Gastrocnemius medialis (tissue), 4 donors: ENCODE measurements at regions not wholly inside any gene's neighbourhood (a gene's known extent, or its start where the extent isn't known, plus 50 kb on each side); places are given as distances from the start of the nearest gene placed in this dataset.

Experiments used
- ATAC-seq, 2 donors: fragments of 150-250 bp; one replicate each; pipeline ENCODE4 v1.9.1; 2016
- DNase-seq, 2 donors: peaks; one replicate each; pipeline ENCODE4 v3.0.0-alpha.2; 2019
- H3K27ac ChIP-seq, 4 donors: fragments of 200-600 bp; sonication (generic); 1 replicate in 1 of 4; 2 replicates in 3 of 4; pipeline ENCODE4 v1.5.1; 2016 to 2018; ENCODE audit warnings: mild to moderate bottlenecking in 2 of 4, moderate library complexity in 1 of 4
- H3K27me3 ChIP-seq, 3 donors: fragments of 200-600 bp; sonication (generic) in 2 of 3; 1 replicate in 1 of 3; 2 replicates in 2 of 3; pipeline versions ENCODE4 v1.5.1 to v1.6.0; 2016 to 2019; ENCODE audit warnings: mild to moderate bottlenecking in 1 of 3, moderate library complexity in 1 of 3
- H3K36me3 ChIP-seq, 2 donors: fragments of 200-600 bp; sonication (generic) in 1 of 2; one replicate each; pipeline ENCODE4 v1.5.1; 2017 to 2018
- H3K4me1 ChIP-seq, 2 donors: fragments of 200-600 bp; sonication (generic) in 1 of 2; one replicate each; pipeline ENCODE4 v1.5.1; 2016 to 2017; ENCODE audit warnings: mild to moderate bottlenecking in 2 of 2
- H3K4me3 ChIP-seq, 4 donors: fragments of 200-600 bp; sonication (generic) in 3 of 4; 1 replicate in 1 of 4; 2 replicates in 3 of 4; pipeline ENCODE4 v1.5.1; 2016 to 2019; ENCODE audit warnings: mild to moderate bottlenecking in 2 of 4
- H3K9me3 ChIP-seq, 3 donors: fragments of 200-600 bp; sonication (generic) in 2 of 3; 1 replicate in 1 of 3; 2 replicates in 2 of 3; pipeline ENCODE4 v1.5.1; 2016 to 2019
- CTCF ChIP-seq, 5 experiments: fragments of 450-650 bp in 3 of 5; fragments of 200-600 bp in 2 of 5; sonication (generic) in 2 of 5; IDR thresholded peaks in 4 of 5; conservative IDR thresholded peaks in 1 of 5; 1 replicate in 4 of 5; 2 replicates in 1 of 5; pipeline ENCODE4 v1.5.1; 2016 to 2019; ENCODE audit warnings: antibody characterized with exemption in 5 of 5, mild to moderate bottlenecking in 3 of 5, moderate library complexity in 3 of 5
- POLR2A ChIP-seq, 2 donors: fragments of 450-650 bp; IDR thresholded peaks; one replicate each; pipeline ENCODE4 v1.6.1; 2017; ENCODE audit warnings: antibody characterized with exemption in 2 of 2, mild to moderate bottlenecking in 2 of 2, moderate library complexity in 2 of 2
- in situ Hi-C, 4 donors: fragments of 200-750 bp; cut with MboI; loops; one replicate each; pipeline versions ENCODE4 v1.15.0 to v1.8.0; 2017; ENCODE audit warnings: low sequenced_read_pairs in 4 of 4
- intact Hi-C: fragments of 100-400 bp; cut with DNase I; formaldehyde crosslinking; loops from one replicate; pipeline ENCODE4 v1.15.1; 2023; ENCODE audit warnings: low total_unique reads

GRCh38 chr22:48980918-48981317 lies 846.8 kb downstream of the BRD1 start:
- H3K36me3 ChIP-seq: no peaks in the 10 kb centered on the region
- H3K9me3 ChIP-seq: no peaks in the 10 kb centered on the region
- no peak for DNase-seq
- no peak overlapping the region for H3K27ac ChIP-seq
- intact Hi-C loops: no loop called here
- in situ Hi-C loops: no loop called here
- H3K4me3 ChIP-seq: no peak overlapping the region
- no peaks in the 10 kb centered on the region for H3K4me1 ChIP-seq
- TF ChIP-seq POLR2A (IDR thresholded peaks at IDR 0.05): no peak
- no peak for TF ChIP-seq CTCF (IDR thresholded peaks at IDR 0.05 in 4 of 5, conservative IDR thresholded peaks at IDR 0.05 in 1 of 5)
- peaks cover 0 to 2% (median 0%) of the 10 kb centered on the region in 3 donors for H3K27me3 ChIP-seq
- ATAC-seq: no peak

- Histone ChIP-seq H3K27ac (no peak overlapping the region), H3K27me3 (peaks cover 0 to 2% (median 0%) of the 10 kb centered on the region in 3 donors)
Observed at GRCh38 chr22:48980409-48980808, 847.3 kb downstream of the BRD1 start.

GRCh38 chr22:48979482-48979881 lies 848.2 kb downstream of the BRD1 start:
- in situ Hi-C loops: no loop called here
- TF ChIP-seq CTCF (IDR thresholded peaks at IDR 0.05 in 4 of 5, conservative IDR thresholded peaks at IDR 0.05 in 1 of 5) (no peak), POLR2A (IDR thresholded peaks at IDR 0.05) (no peak)
- peaks cover 0 to 2% (median 0%) of the 10 kb centered on the region in 3 donors for H3K27me3 ChIP-seq

More at GRCh38 chr22:48980409-48980808, 847.3 kb downstream of the BRD1 start:
- intact Hi-C loops: no loop called here
- DNase-seq (no peak), ATAC-seq (no peak)
- Histone ChIP-seq H3K4me3 (no peak overlapping the region), H3K9me3 (no peaks in the 10 kb centered on the region), H3K36me3 (no peaks in the 10 kb centered on the region), H3K4me1 (no peaks in the 10 kb centered on the region)
- in situ Hi-C loops: no loop called here
- no peak for TF ChIP-seq CTCF (IDR thresholded peaks at IDR 0.05 in 4 of 5, conservative IDR thresholded peaks at IDR 0.05 in 1 of 5)
- no peak for TF ChIP-seq POLR2A (IDR thresholded peaks at IDR 0.05)

GRCh38 chr22:48976556-48977535 lies 850.8 kb downstream of the BRD1 start:
- H3K4me3 ChIP-seq: no peak overlapping the region
- intact Hi-C loops (no loop called here), in situ Hi-C loops (no loop called here)
- H3K9me3 ChIP-seq: no peaks in the 10 kb centered on the region
- no peak for DNase-seq
- no peak for ATAC-seq
- no peaks in the 10 kb centered on the region for H3K36me3 ChIP-seq
- no peaks in the 10 kb centered on the region for H3K27me3 ChIP-seq
- TF ChIP-seq POLR2A (IDR thresholded peaks at IDR 0.05): no peak
- TF ChIP-seq CTCF (IDR thresholded peaks at IDR 0.05 in 4 of 5, conservative IDR thresholded peaks at IDR 0.05 in 1 of 5): no peak
- no peaks in the 10 kb centered on the region for H3K4me1 ChIP-seq
- no peak overlapping the region for H3K27ac ChIP-seq

More at GRCh38 chr22:48979482-48979881, 848.2 kb downstream of the BRD1 start:
- Histone ChIP-seq H3K27ac (no peak overlapping the region), H3K36me3 (no peaks in the 10 kb centered on the region), H3K4me1 (no peaks in the 10 kb centered on the region), H3K4me3 (no peak overlapping the region), H3K9me3 (no peaks in the 10 kb centered on the region)
- DNase-seq (no peak), ATAC-seq (no peak)
- intact Hi-C loops: no loop called here
